ENCODE measurements at regions not wholly inside any gene's neighbourhood (a gene's known extent, or its start where the extent isn't known, plus 50 kb on each side); places are given as distances from the start of the nearest gene placed in this dataset.

DNA sequence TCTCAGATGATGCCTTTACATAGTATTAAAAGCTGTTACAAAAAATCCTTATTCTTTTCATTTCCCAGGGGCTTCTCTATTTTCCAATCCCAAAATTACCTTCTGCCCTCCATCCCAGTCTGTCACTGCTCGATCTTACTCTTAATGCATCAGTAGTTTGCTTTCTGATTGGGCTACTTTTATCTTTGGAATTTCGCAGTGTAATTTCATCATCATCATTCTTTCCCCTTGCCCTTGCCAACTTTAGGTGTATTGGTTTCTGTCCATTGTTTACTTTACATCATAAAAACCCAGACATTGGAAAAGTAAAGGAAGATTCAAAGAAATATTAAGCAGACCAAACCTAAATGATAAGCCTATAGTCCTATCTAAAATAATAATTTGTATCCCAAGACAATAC lies 457.2 kb downstream of the PIK3C3 start:
- H3K36me3 ChIP-seq, result no peaks in the 10 kb centered on the region
- WGBS, 2 donors (ENCODE audit: low coverage in 1 of 2), result 60 to 66% methylated on average over 2 of the region's 2 CpGs
- H3K27me3 ChIP-seq, result no peaks in the 10 kb centered on the region
- intact Hi-C loops (cut with DNase I; ENCODE audit: low total_unique reads), result no loop called here
- no peak overlapping the region for H3K27ac ChIP-seq
- H3K4me1 ChIP-seq, result no peaks in the 10 kb centered on the region
- in situ Hi-C loops (cut with MboI; ENCODE audit: low pct_ligation_motif_present in 1 of 4, low pct_unique_long_range_greater_than_20kb in 1 of 4, low sequenced_read_pairs in 3 of 4), result no loop called here
- no peak overlapping the region for H3K4me3 ChIP-seq
- H3K9me3 ChIP-seq, result no peaks in the 10 kb centered on the region
- DNase-seq, result no peak
- TF ChIP-seq POLR2AphosphoS5 (IDR thresholded peaks at IDR 0.05) (no peak), EP300 (IDR thresholded peaks at IDR 0.05; ENCODE audit: low read depth) (no peak), POLR2A (IDR thresholded peaks at IDR 0.05) (no peak)
- TF ChIP-seq, protein P1, sequence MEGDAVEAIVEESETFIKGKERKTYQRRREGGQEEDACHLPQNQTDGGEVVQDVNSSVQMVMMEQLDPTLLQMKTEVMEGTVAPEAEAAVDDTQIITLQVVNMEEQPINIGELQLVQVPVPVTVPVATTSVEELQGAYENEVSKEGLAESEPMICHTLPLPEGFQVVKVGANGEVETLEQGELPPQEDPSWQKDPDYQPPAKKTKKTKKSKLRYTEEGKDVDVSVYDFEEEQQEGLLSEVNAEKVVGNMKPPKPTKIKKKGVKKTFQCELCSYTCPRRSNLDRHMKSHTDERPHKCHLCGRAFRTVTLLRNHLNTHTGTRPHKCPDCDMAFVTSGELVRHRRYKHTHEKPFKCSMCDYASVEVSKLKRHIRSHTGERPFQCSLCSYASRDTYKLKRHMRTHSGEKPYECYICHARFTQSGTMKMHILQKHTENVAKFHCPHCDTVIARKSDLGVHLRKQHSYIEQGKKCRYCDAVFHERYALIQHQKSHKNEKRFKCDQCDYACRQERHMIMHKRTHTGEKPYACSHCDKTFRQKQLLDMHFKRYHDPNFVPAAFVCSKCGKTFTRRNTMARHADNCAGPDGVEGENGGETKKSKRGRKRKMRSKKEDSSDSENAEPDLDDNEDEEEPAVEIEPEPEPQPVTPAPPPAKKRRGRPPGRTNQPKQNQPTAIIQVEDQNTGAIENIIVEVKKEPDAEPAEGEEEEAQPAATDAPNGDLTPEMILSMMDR (IDR thresholded peaks at IDR 0.05), result no peak

DNA sequence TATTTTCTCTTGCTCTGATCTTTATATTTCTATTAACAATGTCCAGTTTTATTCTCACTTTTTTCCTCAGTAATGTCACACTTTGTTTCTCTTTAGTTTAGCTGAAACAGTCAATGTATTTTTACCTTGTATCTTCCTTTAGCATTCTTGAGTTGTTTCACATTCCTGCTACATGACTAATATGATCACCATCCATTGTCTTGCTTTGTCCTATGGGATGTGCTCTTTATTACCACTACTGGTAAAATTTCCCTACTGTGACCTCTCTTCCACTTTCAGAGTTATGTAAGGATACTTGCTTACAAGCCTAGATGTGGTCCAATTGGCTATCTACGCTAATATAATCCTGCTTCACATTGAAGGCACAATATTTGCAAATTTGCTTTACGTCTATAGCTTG lies 457.9 kb downstream of the PIK3C3 start:
- Histone ChIP-seq H3K4me3 (no peak overlapping the region), H3K27ac (no peak overlapping the region)
- intact Hi-C loops (cut with DNase I; ENCODE audit: low total_unique reads), result no loop called here

DNA sequence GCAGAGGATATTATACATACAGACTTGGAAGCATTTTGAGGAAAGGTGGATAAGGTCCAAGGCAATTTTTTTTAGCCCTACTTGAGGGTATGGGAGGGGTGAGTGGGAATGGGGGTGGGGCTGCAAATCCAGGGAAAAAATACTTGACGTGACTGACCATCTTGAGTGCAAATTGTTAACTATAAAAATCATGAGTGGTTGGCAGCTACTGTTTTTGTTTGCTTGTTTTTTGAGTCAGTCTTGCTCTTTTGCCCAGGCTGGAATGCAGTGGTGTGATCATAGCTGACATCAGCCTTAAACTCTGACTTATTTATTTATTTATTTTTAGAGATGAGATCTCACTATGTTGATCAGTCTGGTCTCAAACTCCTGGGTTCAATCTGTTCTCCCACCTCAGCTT lies 458.8 kb downstream of the PIK3C3 start:
- WGBS, 2 donors (ENCODE audit: low coverage in 1 of 2), result 45 to 58% methylated on average over 1 of the region's 1 CpG
- intact Hi-C loops (cut with DNase I; ENCODE audit: low total_unique reads), result no loop called here
- H3K36me3 ChIP-seq, result no peaks in the 10 kb centered on the region

More for the DNA sequence above, 457.9 kb downstream of the PIK3C3 start:
- Histone ChIP-seq H3K9me3 (no peaks in the 10 kb centered on the region), H3K4me1 (no peaks in the 10 kb centered on the region), H3K36me3 (no peaks in the 10 kb centered on the region), H3K27me3 (no peaks in the 10 kb centered on the region)
- in situ Hi-C loops (cut with MboI; ENCODE audit: low pct_ligation_motif_present in 1 of 4, low pct_unique_long_range_greater_than_20kb in 1 of 4, low sequenced_read_pairs in 3 of 4), result no loop called here
- WGBS, 2 donors (ENCODE audit: low coverage in 1 of 2), result 77 to 88% methylated on average over 2 of the region's 2 CpGs
- TF ChIP-seq POLR2AphosphoS5 (IDR thresholded peaks at IDR 0.05) (no peak), EP300 (IDR thresholded peaks at IDR 0.05; ENCODE audit: low read depth) (no peak), POLR2A (IDR thresholded peaks at IDR 0.05) (no peak)
- TF ChIP-seq, protein P1 (IDR thresholded peaks at IDR 0.05), result no peak
- no peak for DNase-seq

DNA sequence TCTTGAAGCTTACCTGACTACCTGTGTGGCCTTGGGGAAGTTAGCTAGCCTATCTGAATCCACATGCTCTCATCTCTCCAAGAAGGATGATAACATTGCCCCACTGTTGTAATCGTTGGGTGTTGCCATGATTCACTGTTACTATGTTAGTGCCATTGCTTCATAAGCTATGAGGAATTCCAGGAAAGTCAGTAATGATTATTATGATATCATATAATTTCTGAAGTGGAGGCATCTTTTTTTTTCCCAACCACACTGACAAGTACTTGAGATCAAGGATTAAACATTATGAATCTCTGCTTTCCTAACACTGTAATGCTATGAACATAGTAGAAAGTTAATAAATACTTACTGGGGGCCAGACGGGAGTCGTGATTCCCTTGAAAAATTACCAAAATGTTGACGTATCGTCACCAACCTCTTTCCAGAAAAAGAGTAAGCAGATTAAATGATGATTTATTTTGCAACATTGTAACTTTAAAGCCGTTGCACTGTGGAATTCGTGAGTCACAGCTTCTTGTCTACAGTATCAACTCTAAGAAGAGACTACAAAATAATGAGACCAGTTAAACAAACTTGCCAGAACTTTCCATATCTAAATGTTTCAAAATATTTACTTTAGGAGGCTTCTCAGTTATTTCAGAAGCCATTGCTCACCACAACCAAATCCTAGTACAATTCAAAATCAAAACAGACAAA lies 459.9 kb downstream of the PIK3C3 start:
- in situ Hi-C loops (cut with MboI; ENCODE audit: low pct_ligation_motif_present in 1 of 4, low pct_unique_long_range_greater_than_20kb in 1 of 4, low sequenced_read_pairs in 3 of 4) (no loop called here), intact Hi-C loops (cut with DNase I; ENCODE audit: low total_unique reads) (no loop called here)
- DNase-seq, result no peak
- Histone ChIP-seq H3K27me3 (no peaks in the 10 kb centered on the region), H3K36me3 (no peaks in the 10 kb centered on the region), H3K4me3 (no peak overlapping the region), H3K4me1 (no peaks in the 10 kb centered on the region), H3K9me3 (no peaks in the 10 kb centered on the region), H3K27ac (peak overlapping the region in 2 of 4 donors; percentile 33 to 55)
- 51 to 59% methylated on average over 7 of the region's 7 CpGs for WGBS, 2 donors (ENCODE audit: low coverage in 1 of 2)
- TF ChIP-seq EP300 (IDR thresholded peaks at IDR 0.05; ENCODE audit: low read depth) (no peak), POLR2AphosphoS5 (IDR thresholded peaks at IDR 0.05) (peak in 2 of 3 donors; percentile 3 to 51)

More for the DNA sequence above, 458.8 kb downstream of the PIK3C3 start:
- Histone ChIP-seq H3K4me3 (no peak overlapping the region), H3K27ac (no peak overlapping the region), H3K4me1 (no peaks in the 10 kb centered on the region), H3K9me3 (no peaks in the 10 kb centered on the region), H3K27me3 (no peaks in the 10 kb centered on the region)
- TF ChIP-seq POLR2AphosphoS5 (IDR thresholded peaks at IDR 0.05) (no peak), POLR2A (IDR thresholded peaks at IDR 0.05) (no peak), EP300 (IDR thresholded peaks at IDR 0.05; ENCODE audit: low read depth) (no peak)
- TF ChIP-seq, protein P1 (IDR thresholded peaks at IDR 0.05), result no peak
- no peak for DNase-seq
- in situ Hi-C loops (cut with MboI; ENCODE audit: low pct_ligation_motif_present in 1 of 4, low pct_unique_long_range_greater_than_20kb in 1 of 4, low sequenced_read_pairs in 3 of 4), result no loop called here

DNA sequence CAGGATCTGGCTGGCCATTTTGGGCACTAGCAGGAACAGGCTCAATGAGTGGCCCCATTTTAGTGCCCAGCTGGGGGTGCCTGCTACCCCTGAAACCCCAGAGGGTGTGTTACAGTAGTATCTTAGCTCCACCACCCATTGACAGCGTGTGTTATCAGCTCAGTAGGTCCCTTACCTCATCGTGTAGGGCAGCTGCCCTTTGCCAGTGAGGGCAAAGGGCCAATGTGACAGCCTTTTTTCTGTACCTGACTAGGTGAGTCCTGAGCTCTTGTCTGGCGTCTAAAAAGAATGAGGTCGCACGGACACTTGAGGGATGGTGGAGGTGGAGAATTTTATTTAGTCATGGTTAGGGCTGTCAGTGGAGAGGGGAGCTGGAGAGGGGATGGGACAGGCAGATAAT lies 462.2 kb downstream of the PIK3C3 start:
- H3K27me3 ChIP-seq, result no peaks in the 10 kb centered on the region
- no peaks in the 10 kb centered on the region for H3K9me3 ChIP-seq
- DNase-seq, result no peak
- no peak overlapping the region for H3K4me3 ChIP-seq
- WGBS, 2 donors (ENCODE audit: low coverage in 1 of 2), result 75 to 81% methylated on average over 3 to 5 of the region's 5 CpGs
- intact Hi-C loops (cut with DNase I; ENCODE audit: low total_unique reads) (no loop called here), in situ Hi-C loops (cut with MboI; ENCODE audit: low pct_ligation_motif_present in 1 of 4, low pct_unique_long_range_greater_than_20kb in 1 of 4, low sequenced_read_pairs in 3 of 4) (no loop called here)
- H3K27ac ChIP-seq, result no peak overlapping the region
- no peak for TF ChIP-seq POLR2AphosphoS5 (IDR thresholded peaks at IDR 0.05)
- TF ChIP-seq POLR2A (IDR thresholded peaks at IDR 0.05), result no peak
- TF ChIP-seq, protein P1 (IDR thresholded peaks at IDR 0.05), result no peak
- no peak for TF ChIP-seq EP300 (IDR thresholded peaks at IDR 0.05; ENCODE audit: low read depth)
- no peaks in the 10 kb centered on the region for H3K4me1 ChIP-seq
- no peaks in the 10 kb centered on the region for H3K36me3 ChIP-seq
